ENCODE measurements at regions not wholly inside any gene's neighbourhood (a gene's known extent, or its start where the extent isn't known, plus 50 kb on each side); places are given as distances from the start of the nearest gene placed in this dataset.

DNA sequence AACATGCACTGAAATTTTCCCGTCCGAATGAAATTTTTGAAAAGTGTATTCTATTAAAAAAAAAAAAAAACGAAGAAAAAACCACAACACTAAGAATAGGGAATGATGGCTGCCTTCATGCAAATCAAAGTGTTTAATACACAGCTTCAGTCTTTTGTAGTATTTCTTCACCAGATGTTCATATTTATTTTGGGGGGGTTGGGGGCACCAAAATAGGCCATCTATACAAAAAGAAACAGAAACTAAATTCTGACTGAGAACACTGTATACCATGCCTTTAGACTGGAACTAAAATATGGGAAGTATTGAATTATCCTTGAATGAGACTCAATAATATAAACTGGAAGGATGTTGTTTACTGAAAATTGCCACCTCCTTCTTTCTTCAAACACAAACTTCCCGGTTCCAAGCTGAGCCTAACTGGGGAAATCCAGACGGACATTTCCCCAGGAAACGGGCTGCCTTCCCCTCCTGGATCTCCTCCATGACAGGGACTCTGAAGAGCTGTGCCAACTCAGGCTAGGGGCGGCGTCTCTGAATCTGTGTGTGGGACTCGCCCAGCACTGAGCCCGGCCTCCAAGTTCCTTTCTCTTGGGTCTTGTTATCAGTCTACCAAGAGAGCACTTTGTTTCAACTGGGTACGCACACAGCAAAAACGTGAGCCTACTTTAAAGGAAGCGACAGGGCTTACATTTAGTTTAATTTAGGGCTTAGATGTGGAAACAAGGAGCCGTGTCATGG is 511.3 kb upstream of the ADAMTS16 start:
- 76% methylated on average over 14 of the region's 14 CpGs for WGBS
- intact Hi-C loops (cut with DNase I) = no loop called here
- H3K4me3 ChIP-seq = no peak overlapping the region

DNA sequence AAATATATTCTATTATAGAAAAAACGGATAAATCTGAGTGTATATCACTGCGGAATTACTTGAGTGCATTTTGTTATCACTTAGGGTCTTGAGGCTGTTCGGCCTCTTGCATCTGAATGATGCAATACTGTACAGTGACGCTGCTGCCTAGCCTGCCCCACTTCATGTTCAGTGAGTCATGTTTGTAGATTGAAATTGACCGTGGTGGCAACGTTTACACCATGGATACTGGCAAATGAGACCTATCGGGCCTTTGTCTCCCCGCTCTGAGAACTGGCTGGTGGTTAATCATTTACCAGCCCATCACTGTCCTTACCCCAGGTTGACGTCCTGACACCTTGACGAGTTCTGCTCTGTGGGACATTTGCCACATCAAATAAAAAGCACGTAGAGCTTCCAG is 510.1 kb upstream of the ADAMTS16 start:
- peaks cover 0 to 8% (median 0%) of the 10 kb centered on the region in 4 donors for H3K27me3 ChIP-seq
- no peaks in the 10 kb centered on the region for H3K4me1 ChIP-seq
- no peak for TF ChIP-seq EP300 (IDR thresholded peaks at IDR 0.05)
- TF ChIP-seq POLR2A (IDR thresholded peaks at IDR 0.05; ENCODE audit: low read depth) = no peak
- TF ChIP-seq, protein P1, sequence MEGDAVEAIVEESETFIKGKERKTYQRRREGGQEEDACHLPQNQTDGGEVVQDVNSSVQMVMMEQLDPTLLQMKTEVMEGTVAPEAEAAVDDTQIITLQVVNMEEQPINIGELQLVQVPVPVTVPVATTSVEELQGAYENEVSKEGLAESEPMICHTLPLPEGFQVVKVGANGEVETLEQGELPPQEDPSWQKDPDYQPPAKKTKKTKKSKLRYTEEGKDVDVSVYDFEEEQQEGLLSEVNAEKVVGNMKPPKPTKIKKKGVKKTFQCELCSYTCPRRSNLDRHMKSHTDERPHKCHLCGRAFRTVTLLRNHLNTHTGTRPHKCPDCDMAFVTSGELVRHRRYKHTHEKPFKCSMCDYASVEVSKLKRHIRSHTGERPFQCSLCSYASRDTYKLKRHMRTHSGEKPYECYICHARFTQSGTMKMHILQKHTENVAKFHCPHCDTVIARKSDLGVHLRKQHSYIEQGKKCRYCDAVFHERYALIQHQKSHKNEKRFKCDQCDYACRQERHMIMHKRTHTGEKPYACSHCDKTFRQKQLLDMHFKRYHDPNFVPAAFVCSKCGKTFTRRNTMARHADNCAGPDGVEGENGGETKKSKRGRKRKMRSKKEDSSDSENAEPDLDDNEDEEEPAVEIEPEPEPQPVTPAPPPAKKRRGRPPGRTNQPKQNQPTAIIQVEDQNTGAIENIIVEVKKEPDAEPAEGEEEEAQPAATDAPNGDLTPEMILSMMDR (IDR thresholded peaks at IDR 0.05) = no peak
- no peak for TF ChIP-seq POLR2AphosphoS5 (IDR thresholded peaks at IDR 0.05)
- no peak overlapping the region for H3K4me3 ChIP-seq
- intact Hi-C loops (cut with DNase I) = no loop called here
- DNase-seq (ENCODE audit: extremely low spot score) = no peak
- H3K36me3 ChIP-seq = no peaks in the 10 kb centered on the region
- no peak overlapping the region for H3K27ac ChIP-seq (replicated peaks in 1 of 4)
- WGBS = 90% methylated on average over 11 of the region's 11 CpGs
- peaks cover 0 to 10% (median 0%) of the 10 kb centered on the region in 4 donors for H3K9me3 ChIP-seq

More for the DNA sequence above, 511.3 kb upstream of the ADAMTS16 start:
- H3K9me3 ChIP-seq = peaks cover 0 to 10% (median 0%) of the 10 kb centered on the region in 4 donors
- TF ChIP-seq, protein P1 (IDR thresholded peaks at IDR 0.05) = no peak
- TF ChIP-seq POLR2AphosphoS5 (IDR thresholded peaks at IDR 0.05) = no peak
- no peak for TF ChIP-seq EP300 (IDR thresholded peaks at IDR 0.05)
- TF ChIP-seq POLR2A (IDR thresholded peaks at IDR 0.05; ENCODE audit: low read depth) = no peak
- DNase-seq (ENCODE audit: extremely low spot score) = no peak
- no peaks in the 10 kb centered on the region for H3K4me1 ChIP-seq
- no peak overlapping the region for H3K27ac ChIP-seq (replicated peaks in 1 of 4)
- H3K27me3 ChIP-seq = peaks cover 0 to 8% (median 0%) of the 10 kb centered on the region in 4 donors
- H3K36me3 ChIP-seq = no peaks in the 10 kb centered on the region

DNA sequence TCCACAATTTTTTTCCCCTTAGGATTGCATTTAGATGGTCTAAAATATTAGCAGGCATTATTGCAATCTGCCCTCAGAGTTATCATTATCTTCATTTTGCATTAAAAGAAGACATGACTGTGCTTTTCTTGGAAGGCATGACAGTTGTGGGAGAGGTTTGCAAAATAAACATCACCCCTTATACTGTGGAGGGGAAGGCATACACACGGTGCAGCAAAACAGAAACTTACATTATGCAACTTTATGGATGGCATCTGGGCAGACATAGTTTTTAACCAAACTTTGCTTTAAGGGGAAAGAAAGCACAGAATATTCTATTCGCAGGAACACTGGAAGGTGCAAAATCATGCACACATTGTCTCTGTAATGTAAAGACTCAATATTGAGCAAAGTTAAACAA is 505.8 kb upstream of the ADAMTS16 start:
- no peak for DNase-seq (ENCODE audit: extremely low spot score)
- no peak overlapping the region for H3K4me3 ChIP-seq
- H3K27me3 ChIP-seq = peaks cover 0 to 8% (median 0%) of the 10 kb centered on the region in 4 donors
- intact Hi-C loops (cut with DNase I) = no loop called here
- H3K27ac ChIP-seq (replicated peaks in 1 of 4) = no peak overlapping the region
- no peaks in the 10 kb centered on the region for H3K4me1 ChIP-seq
- no peaks in the 10 kb centered on the region for H3K9me3 ChIP-seq
- no peaks in the 10 kb centered on the region for H3K36me3 ChIP-seq
- WGBS = 45% methylated on average over 2 of the region's 2 CpGs
- no peak for TF ChIP-seq EP300 (IDR thresholded peaks at IDR 0.05)
- TF ChIP-seq POLR2AphosphoS5 (IDR thresholded peaks at IDR 0.05) = no peak
- no peak for TF ChIP-seq POLR2A (IDR thresholded peaks at IDR 0.05; ENCODE audit: low read depth)
- TF ChIP-seq, protein P1 (IDR thresholded peaks at IDR 0.05) = no peak

DNA sequence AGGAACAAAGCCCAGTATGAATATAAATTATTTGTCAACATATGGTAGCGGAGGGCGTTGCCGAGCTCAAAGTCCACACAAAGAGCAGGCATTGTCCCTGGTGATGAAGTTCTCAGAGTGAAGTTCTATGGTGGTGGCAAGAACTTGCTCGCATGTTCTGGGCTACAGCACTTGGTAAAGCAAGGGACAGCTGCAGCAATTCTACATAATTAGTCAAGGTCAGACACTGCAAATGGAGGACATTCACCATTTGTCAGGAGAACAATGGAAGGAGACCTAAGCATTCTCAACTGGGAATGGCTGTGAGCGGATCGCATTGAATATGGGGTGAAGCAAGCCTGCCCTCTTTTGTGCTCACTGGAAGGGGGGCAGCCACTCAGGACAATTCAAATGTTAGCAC is 503.8 kb upstream of the ADAMTS16 start:
- intact Hi-C loops (cut with DNase I) = no loop called here
- H3K4me1 ChIP-seq = no peaks in the 10 kb centered on the region
- no peak for TF ChIP-seq EP300 (IDR thresholded peaks at IDR 0.05)
- TF ChIP-seq, protein P1 (IDR thresholded peaks at IDR 0.05) = no peak
- TF ChIP-seq POLR2AphosphoS5 (IDR thresholded peaks at IDR 0.05) = no peak
- no peak for TF ChIP-seq POLR2A (IDR thresholded peaks at IDR 0.05; ENCODE audit: low read depth)
- 85% methylated on average over 6 of the region's 6 CpGs for WGBS
- no peaks in the 10 kb centered on the region for H3K36me3 ChIP-seq
- H3K9me3 ChIP-seq = no peaks in the 10 kb centered on the region
- DNase-seq (ENCODE audit: extremely low spot score) = no peak
- H3K4me3 ChIP-seq = no peak overlapping the region
- no peak overlapping the region for H3K27ac ChIP-seq (replicated peaks in 1 of 4)
- peaks cover 0 to 8% (median 0%) of the 10 kb centered on the region in 4 donors for H3K27me3 ChIP-seq
